ENCODE measurements at regions not wholly inside any gene's neighbourhood (a gene's known extent, or its start where the extent isn't known, plus 50 kb on each side); places are given as distances from the start of the nearest gene placed in this dataset.
"Not testable (repeated sequence)": the region's sequence is repeated elsewhere in the genome, so short reads cannot be mapped to it uniquely, and the experiment has no call there.

DNA sequence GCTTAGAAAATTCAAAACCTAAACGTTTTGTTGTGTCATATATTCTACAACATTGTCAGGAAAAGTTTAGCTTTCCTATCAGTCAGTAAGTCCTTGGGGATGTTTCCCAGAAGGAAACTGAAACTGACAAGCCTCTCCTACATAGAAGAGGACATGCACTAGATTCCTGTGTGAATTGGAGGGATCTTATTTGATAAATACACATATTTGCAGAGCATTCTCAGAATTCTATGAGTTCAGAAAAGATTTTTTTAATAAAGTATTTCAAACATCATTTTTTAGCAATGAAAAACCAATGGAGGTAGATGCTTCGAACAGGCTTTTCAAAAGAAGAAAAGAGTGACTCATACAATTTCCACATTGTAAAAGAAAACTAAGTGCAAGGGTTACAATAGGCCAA, 1706.7 kb downstream of the SUCLG1 start:
- no peak for DNase-seq

DNA sequence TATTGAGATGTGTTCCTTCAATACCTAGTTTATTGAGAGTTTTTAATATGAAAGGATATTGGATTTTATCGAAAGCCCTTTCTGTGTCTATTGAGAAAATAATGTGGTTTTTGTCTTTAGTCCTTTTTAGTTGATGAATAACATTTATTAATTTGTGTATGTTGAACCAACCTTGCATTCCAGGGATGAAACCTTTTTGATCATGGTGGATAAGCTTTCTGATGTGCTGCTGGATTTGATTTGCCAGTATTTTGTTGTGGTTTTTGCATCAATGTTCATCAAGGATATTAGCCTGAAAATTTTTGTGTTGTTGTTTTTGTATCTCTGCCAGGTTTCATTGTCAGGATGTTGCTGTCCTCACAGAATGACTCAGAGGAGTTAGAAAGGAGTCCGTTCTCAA, 1710.4 kb downstream of the SUCLG1 start:
- DNase-seq, result no peak

DNA sequence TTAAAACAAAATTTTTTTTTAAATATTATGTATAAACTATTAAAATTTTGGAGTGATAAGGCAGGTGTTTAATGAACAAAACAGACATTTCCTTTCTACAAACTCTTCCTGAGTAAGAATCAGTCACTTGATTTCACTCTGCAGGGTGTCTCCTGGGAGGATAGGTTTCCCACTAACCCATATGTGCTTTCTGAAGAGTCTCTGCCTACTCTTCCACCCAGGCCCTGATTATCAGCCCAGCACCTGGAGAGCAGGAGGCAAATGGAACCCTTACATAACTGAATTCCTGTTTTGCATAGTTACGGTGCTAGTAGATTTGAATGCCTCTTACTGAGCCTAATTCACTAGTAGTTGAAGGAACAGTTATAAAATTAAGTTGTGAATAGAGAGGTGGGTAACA, 1718.6 kb downstream of the SUCLG1 start:
- no peak for DNase-seq

DNA sequence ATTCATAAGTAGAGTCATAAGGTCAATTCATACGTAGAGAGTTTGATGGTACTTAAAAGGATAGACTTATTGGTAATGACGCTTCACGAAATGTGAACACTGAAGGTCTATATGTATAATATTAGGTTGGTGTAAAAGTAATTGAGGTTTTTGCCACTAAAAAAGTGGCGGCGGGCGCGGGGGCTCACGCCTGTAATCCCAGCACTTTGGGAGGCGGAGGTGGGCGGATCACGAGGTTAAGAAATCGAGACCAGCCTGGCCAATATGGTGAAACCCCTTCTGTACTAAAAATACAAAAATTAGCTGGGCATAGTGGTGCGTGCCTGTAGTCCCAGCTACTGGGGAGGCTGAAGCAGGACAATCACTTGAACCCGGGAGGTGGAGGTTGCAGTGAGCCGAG, 1721.1 kb downstream of the SUCLG1 start:
- not testable (repeated sequence) for DNase-seq

DNA sequence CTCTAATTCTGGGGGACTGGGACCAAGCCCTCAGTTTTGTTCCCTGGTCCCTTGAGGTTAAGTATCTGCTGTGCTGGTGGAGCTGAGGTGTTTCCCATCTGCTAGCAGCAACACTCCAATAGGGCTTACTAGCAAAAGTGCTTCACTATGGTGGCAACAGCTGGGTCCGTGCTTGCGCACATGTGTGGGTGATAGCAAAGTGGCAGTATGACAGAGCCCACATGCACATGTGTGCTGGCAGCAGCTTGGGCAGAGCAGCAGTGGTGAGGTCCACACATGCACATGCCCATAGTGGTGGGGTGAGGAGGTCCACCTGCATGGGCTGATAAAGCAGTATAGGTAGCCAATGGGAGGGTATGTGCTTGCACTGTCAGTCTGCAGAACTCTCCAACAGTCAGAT, 1723.7 kb downstream of the SUCLG1 start:
- no peak for DNase-seq

DNA sequence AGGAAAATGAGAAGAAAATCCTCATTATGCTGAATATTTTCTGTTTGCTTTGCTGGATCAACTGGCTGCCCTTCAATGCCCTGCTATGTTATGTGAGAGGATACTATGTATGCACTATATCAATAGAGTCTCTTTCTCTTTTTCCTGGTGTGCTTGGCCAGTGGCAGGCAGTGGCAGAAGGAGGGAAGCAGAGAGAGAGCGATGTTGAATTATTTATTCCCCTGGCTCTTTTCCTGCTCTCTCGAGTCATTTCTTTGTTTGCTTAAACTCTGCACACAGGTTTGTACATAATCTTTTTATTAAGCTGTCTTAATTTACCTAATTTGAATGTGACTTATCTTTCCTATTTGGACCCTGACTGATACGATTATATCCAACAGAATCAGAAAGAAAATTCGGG, 1727.3 kb downstream of the SUCLG1 start:
- no peak for DNase-seq

DNA sequence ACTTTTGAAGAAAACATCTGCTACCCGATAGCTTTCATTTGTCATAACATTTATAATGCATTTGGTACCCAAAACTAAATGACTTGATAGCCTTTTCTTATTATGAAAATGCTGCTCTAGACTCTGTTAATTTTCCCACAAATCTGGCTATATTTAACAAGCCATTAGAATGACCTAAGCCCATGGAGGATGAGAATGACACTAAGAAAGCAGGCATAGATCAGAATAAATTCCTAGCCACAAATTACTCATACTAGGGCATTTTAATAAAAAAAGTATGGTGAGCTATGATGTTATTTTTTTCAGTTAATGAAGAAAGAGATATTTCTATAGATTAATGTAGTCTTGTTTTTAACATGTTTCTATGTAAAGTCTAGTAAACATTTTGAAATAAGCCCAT, 1728.3 kb downstream of the SUCLG1 start:
- no peak for DNase-seq

DNA sequence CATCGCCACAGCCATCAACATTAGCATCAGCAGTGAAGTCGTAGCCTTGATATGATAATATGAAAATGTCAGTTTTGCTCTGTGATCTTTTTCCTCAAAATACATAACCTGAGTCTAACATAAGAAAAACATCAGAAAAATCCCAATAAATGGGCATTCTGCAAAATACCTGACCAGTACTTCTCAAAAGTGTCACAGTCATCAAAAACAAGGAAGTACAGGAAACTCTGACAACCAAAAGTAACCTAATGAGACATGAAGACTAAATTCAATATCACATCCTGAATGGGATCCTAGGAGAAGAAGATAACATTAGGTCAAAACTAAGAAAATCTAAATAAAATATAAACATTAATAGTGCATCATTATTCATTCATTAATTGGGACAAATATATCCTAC, 1731.0 kb downstream of the SUCLG1 start:
- DNase-seq, result no peak

DNA sequence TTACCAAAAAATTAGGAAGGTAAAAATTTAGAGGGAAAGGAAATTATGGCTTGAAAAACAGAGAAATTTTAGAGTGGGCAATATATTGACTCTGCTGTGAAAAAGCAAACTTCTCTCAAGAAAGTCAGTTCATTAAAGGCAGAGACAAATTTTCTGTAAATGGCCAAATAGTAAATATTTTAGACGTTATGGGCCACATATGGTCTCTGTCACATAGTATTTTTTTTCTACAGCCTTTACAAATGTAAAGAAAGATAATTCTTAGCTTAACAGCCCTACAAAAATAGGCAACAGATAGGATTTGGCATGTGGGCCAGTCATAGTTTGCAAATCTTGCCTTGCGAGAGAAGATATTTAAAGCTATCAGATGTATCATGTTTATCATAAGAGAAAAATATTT, 1750.4 kb downstream of the SUCLG1 start:
- no peak for DNase-seq

DNA sequence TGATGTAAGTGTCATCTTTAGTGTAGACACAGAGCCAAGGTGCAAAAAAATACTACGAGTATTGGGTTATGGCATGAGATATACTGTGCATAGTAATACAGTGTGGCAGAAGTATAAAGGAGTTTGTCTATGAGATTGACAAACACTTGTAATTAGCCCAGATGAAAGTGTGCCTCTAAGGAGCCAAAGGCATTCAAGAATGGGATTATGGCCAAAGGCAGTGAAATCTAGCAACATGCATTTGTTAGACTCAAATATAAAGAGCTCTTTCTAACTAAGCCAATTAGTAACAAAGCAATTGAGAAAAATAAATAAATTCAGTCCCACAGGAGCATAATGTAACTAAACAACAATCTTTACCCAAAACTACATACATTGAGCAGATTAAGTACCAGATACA, 1761.8 kb downstream of the SUCLG1 start:
- DNase-seq, result no peak

DNA sequence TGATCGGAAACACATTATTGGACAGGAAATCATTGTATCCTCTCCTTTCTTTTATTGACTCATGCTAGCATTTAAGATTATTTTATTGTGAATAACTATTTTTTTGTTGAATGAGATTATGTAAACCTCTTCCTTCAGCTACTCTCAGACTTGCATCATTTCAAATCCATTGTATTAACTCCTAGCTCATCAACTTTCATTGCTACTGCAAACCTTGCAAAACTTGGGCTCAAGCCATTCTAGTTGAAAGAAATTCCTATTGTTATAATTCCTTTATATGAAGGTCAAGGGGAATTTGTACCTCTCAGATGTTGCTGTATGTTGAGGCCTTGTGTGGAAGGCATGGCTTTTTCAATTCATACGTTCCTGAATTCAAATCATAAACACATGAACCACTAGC, 1764.6 kb downstream of the SUCLG1 start:
- no peak for DNase-seq

DNA sequence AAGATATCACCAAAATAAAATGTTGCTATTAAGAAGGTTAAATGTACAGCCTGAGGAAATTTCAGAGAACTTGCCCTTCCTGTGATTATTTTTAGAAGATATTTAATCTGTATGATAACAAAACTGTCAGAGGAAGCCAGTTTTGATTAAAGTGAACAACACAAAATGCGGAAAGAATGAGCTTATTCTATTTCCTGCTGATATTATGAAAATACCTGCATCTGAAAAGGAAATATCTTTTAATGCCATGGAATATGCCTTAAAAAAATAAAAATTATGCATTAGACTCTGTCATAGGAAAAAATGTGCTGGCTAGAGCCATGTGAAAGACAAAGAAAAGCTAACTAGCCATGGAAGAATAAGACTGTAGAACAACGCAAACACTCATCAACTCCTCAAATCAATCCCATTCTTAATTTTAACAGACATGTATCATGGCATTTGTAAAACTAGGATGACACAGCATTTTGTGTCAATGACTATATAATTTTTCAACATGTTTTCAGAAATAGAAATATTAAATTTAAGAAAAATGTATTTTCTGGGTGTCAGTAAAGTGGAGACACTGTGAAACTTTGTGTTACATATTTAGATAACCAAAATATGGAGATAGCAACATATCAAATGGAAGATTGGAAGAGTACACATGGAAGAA, 1768.2 kb downstream of the SUCLG1 start:
- no peak for DNase-seq

DNA sequence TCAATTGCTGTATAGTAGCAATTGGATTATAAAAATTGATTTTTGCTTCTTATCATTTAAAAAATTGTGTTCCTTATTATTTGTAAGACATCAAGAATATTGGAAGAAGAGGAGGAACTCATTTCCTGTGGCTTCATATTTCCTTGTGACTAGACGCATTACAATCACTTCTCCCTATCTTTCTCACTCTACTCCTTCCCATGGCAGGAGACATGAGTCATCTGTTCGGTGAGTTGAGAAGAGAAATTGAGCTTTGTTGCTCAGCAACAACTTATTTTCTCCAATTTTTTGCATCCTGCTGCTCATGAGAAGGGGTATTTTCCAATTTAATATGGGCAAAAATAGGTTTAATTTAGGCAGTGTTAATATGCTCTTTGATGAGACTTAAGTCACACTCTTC, 1783.9 kb downstream of the SUCLG1 start:
- DNase-seq, result no peak

DNA sequence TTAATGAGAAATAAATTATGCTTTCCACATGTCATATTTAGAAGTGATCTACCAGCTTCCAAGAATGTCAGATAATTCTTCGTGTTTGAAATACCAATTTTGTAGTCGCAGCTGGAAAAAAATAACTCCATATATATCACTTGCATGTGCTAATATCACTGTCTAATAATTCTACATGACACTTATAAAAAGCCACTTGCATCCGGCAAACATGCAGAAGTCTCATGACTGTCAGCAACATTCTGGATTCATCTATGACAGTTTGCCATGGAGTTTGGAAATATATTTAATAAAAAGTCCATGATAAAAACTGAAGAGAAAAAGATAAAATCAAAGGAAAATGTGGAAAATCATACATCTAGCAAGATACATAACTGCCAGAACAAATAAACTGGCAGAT, 1784.4 kb downstream of the SUCLG1 start:
- no peak for DNase-seq

DNA sequence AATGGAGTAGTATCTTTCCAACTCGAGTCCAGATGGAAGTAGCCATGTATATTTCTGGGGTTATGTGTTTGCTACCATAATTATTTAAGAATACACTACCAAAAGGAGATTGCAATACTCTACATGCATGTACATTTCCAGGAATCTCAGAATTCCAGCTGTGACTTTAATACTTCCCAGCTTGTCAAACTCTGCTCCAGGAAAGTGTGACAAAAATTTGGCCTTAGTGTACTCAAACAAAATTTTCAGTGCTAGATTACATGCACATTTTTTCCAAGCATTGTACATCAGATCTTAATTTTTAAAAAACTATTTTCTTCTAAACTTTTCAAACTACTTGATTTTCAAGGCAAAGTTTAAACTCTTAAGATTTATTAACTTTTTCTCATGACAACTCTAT, 1791.6 kb downstream of the SUCLG1 start:
- DNase-seq, result no peak

DNA sequence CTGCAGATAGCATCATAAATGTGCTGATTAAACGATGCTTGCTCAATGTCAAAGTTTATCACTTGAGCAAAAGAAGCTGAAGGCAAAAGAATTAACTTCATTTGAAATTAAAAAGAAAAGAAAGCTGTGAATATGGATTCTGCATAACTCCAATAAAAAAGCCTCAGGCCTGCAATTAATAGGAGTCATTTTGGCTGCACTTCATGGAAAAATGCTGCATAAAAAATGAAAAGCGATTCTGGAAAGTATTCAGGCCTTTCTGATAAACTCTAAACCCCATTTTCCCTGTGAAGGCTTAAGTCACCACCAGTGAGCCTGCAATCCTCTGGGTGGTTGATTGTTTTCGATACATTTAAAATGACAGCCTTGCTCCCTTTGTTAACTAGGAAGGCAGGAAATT, 1793.4 kb downstream of the SUCLG1 start:
- DNase-seq, result no peak

DNA sequence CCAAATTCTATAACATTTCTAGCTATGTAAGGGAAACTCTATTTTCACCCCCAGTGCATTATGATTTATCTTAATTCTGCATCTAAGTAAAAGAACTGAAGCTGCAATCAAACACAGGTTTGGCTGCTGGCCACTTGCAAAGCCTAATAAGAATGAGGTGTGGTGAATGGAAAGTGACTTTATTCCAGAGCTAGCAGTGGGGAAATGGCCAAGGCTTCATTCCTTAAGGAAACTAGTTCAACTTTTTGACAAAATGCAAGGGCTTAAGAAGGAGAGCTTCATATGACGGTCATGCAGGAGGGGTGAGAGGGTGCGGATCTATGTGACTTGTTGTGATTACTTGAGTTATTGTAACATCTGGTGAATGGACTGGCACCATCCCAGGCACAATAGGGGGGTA, 1802.0 kb downstream of the SUCLG1 start:
- no peak for DNase-seq

DNA sequence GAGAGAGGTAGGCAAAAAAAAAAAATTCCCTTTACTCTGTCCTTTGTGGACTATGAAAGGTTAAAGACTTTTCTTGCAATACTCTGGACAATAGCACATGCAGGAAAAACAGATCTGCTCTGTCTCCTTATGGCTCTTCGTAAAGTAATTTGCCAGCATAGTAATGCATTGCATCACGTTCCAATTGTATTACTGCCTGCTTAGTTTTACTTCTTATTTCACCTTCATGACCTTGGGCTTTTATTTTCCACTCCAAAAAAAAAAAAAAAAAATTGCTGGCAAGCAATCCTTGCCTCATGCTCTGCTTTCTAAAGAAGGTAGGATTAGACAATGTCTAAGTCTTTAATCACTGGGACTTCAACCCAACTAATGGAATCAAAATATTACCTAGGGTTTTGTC, 1802.7 kb downstream of the SUCLG1 start:
- DNase-seq, result no peak

DNA sequence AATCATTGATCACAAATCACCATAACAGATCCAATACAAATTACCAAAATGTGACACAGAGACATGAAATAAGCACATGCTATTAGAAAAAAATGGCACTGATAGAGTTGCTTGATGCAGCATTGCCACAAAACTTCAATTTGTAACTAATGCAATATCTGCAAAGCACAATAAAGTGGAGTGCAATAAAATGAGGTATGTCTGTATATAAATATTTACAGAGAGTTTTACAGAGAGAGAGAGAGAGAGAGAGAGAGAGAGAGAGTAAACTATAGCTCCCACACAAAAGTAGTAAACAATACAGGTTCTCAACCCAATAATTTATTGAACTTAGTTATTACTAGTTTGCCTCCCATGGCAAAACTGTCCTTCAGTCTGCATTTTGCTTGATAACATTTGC, 1807.0 kb downstream of the SUCLG1 start:
- DNase-seq, result no peak

DNA sequence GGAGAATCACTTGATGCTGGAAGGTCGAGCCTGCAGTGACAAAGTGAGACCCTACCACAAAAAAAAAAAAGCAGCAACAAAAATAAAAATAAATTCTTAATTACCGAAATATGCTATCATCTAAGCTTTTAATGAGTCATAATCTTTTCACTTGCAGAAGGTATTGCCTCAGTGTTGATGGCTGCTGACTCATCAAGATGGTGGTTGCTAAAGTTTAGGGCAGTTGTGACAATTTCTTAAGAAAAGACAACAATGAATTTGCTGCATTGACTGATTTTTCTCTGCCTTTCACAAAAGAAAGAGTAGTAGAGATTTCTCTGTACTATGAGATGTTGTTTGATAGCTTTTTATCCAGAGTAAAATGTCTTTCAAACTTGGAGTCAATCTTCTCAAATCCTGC, 1809.0 kb downstream of the SUCLG1 start:
- DNase-seq, result no peak

DNA sequence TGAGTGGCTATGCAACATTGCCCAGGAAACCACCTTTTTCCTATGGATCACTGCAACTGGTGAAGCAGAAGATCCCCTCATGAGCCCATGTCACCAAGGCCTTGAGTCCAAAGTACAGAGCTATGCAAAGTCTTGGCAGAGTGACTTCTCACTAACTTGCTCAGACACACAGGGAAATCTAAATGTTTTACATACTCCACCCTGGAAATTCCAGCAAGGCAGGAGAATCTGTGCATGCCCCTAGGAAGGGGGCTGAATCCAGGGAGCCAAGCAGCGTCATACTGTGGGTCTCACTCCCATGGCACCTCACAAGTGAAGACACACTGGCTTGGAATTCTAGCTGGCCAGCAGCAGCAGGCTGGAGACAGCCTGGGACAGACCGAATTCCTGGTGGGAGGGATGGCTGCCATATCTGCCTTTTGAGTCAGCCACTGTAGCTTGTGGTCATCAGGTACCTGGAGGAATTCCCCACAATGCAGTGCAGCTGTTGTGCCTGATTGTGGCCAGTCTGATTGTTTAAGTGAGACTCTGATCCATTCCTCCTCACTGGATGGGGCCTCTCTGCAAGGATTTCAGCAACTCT, 1817.4 kb downstream of the SUCLG1 start:
- DNase-seq, result no peak

DNA sequence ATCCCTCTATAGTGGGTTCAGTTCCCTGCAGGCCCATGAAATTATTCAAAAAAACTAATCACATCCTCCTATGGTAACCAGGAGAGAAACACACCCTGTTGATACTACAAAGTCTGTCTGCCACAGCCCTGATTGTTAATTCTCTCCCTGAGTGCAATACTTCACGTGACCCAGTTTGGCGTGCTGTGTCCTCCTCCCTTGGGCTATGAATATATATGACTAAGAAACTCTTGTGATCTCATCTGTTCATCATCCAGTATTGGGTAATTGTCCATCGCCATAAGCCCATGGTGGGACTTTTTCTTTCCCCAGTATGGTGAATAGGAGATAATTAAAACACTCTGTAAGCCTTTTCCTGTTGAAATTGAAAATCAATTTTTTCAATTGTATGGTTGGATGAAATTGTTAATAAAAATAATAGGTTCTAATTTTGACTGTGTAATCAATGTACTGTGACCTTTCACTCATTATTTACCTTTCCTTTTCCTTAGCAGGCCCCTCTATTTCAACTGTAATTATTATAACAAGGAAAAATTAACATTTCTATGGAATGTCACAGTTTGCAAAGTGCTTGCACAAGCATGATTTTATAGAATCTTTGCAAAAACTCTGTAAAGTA, 1822.6 kb downstream of the SUCLG1 start:
- no peak for DNase-seq

DNA sequence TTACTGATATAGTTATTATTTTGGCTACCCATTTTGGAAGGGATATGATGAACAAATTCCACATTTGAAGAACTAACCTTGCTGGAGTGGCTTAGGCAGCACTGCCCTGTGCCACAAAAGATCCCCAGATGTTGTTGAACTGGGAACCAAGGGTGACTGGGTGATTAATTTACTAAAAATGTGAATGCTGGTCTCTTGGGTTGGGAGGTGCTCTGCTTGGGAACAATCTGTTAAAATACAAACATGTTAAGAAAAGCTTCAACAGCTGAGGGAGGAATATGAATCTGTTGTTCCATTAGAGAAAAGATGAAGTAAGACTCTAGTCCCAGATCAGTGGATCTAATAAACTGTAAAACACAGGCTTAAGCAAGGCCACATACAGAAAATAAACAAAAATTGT, 1860.1 kb downstream of the SUCLG1 start:
- DNase-seq, result no peak

DNA sequence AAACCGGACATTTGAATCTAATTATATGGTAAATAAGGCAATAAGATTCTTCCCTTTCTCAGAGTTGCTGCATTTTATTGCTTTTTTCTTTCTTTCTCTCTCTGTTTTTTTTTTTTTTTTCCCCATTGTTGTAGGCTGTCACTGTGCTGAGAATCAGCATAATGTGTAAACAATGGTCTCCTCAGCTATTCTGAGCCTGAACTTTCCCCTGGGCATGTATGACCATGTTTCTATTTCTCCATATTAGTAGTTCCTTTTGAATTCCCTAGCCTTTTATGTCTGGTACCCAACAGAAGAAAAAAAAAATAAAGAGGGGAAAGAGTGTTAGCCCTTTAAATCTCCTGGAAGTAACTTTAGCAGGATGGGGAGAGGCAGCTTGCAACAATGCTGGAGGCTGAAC, 1862.5 kb downstream of the SUCLG1 start:
- DNase-seq, result no peak

DNA sequence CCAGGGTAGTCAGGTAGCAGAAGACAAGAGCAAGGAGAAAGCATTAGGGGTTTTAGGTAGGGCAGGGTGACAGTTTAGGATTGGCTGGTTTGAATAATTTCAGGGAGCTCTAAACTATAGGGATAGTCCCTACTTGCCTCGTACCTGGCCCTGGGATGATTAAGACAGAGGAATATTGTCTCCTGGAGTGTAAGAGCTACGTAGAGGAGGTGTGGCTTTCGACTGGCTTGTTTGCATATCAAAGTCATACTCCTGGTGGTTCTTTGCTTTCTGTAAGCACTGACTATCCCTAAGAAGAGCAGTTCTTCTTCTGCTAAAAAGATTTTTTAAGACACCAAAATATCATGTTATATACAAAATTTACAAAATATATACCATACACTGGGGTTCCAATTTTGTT, 1867.4 kb downstream of the SUCLG1 start:
- DNase-seq, result no peak

Data from activated CD4-positive, alpha-beta T cell treated with anti-CD3 and anti-CD28 coated beads for 1 hour (primary cell).